K562 (cell line): ENCODE measurements at regions not wholly inside any gene's neighbourhood (a gene's known extent, or its start where the extent isn't known, plus 50 kb on each side); places are given as distances from the start of the nearest gene placed in this dataset.

ENCODE experiments used
- ATAC-seq: fragments of 200-7000 bp; cut with Tn5 transposase; 3 replicates; pipeline ENCODE4 v1.9.1; 2020; ENCODE audit warnings: moderate library complexity
- BruUV-seq: library from RNA; stranded (reverse); fragments of 400-500 nt; replicated peaks from 2 replicates; lab custom pipeline; 2021; lab: Mats Ljungman, UMichigan
- CTCF ChIA-PET: fragments of 300-600 bp; formaldehyde crosslinking; extraction: SDS; loops from one replicate; lab custom pipeline; 2021; ENCODE audit warnings: low intra/inter-chr PET ratio; lab: Yijun Ruan, JAX
- POLR2A ChIA-PET: fragments of 300-600, 350-650 bp; sonication (Branson Sonifier 250); formaldehyde crosslinking; extraction: SDS; loops from one replicate; lab custom pipeline; 2021; ENCODE audit warnings: antibody characterized with exemption, inconsistent platforms; lab: Yijun Ruan, JAX
- DNase-seq, 4 experiments: peaks; one replicate each; pipeline versions ENCODE4 v3.0.0 to v3.0.0-alpha.2; 2011 to 2018; ENCODE audit warnings: low spot score in 3 of 4, mixed read lengths in 3 of 4; ENCODE audit errors: extremely low read depth in 1 of 4
- FAIRE-seq: peaks from 2 replicates; lab custom pipeline; 2011; peaks lifted over from hg19 to GRCh38; lab: Jason Lieb, UNC
- H2AFZ ChIP-seq: 2 replicates; pipeline ENCODE4 v1.6.0; 2011; ENCODE audit warnings: low read depth, low read length, control low read depth, inconsistent platforms
- H3K27ac ChIP-seq: fragments of 200-600 bp; 3 replicates; pipeline ENCODE4 v1.8.0; 2011; ENCODE audit warnings: low read depth, mild to moderate bottlenecking, control low read depth, inconsistent platforms, low read length, moderate library complexity, mixed read lengths; ENCODE audit errors: extremely low read depth
- H3K27me3 ChIP-seq, 2 experiments: fragments of 300-600 bp in 1 of 2; 2 replicates in 1 of 2; 3 replicates in 1 of 2; pipeline versions ENCODE4 v1.6.0 to v1.8.0; 2011; ENCODE audit warnings: inconsistent platforms in 2 of 2, low read length in 2 of 2, mild to moderate bottlenecking in 1 of 2, mixed read lengths in 1 of 2, moderate library complexity in 1 of 2; ENCODE audit not compliant: control insufficient read depth in 2 of 2, insufficient read depth in 2 of 2
- H3K36me3 ChIP-seq: fragments of 300-600 bp; 3 replicates; pipeline ENCODE4 v1.8.0; 2011; ENCODE audit warnings: mild to moderate bottlenecking, low read length, inconsistent platforms; ENCODE audit not compliant: control insufficient read depth, insufficient read depth
- H3K4me1 ChIP-seq, 2 experiments: fragments of 200-600 bp in 1 of 2; replicated peaks in 1 of 2; 2 replicates in 1 of 2; 3 replicates in 1 of 2; pipeline versions ENCODE4 v1.5.1 to v1.8.0; 2011; ENCODE audit warnings: inconsistent platforms in 2 of 2, low read length in 2 of 2, mild to moderate bottlenecking in 1 of 2, mixed read lengths in 1 of 2, moderate library complexity in 1 of 2; ENCODE audit not compliant: control insufficient read depth in 2 of 2, insufficient read depth in 2 of 2
- H3K4me2 ChIP-seq: 2 replicates; pipeline ENCODE4 v1.6.1; 2011; ENCODE audit warnings: low read length, control low read depth, inconsistent platforms, mixed read lengths; ENCODE audit not compliant: insufficient read depth
- H3K4me3 ChIP-seq: fragments of 200-600 bp; sonication (generic), shearing (Covaris generic); 2 replicates; pipeline ENCODE4 v1.5.1; 2016; ENCODE audit warnings: control low read depth, inconsistent platforms
- H3K79me2 ChIP-seq: fragments of 200-600 bp; 3 replicates; pipeline ENCODE4 v1.8.0; 2011; ENCODE audit warnings: low read length, inconsistent platforms; ENCODE audit not compliant: control insufficient read depth, insufficient read depth
- H3K9ac ChIP-seq, 2 experiments: 2 replicates each; pipeline versions ENCODE4 v1.6.0 to v1.6.1; 2011; ENCODE audit warnings: low read depth in 2 of 2, low read length in 2 of 2, control low read depth in 1 of 2, inconsistent platforms in 1 of 2, mild to moderate bottlenecking in 1 of 2, mixed read lengths in 1 of 2; ENCODE audit not compliant: insufficient read depth in 1 of 2
- H3K9me1 ChIP-seq: one replicate; pipeline ENCODE4 v1.6.0; 2011; ENCODE audit warnings: inconsistent platforms, mild to moderate bottlenecking, low read length, moderate library complexity; ENCODE audit not compliant: control insufficient read depth, insufficient read depth
- H3K9me3 ChIP-seq: replicated peaks from 2 replicates; pipeline ENCODE4 v1.5.1; 2011; ENCODE audit warnings: low read depth, low read length, inconsistent platforms; ENCODE audit not compliant: control insufficient read depth, insufficient read depth
- H4K20me1 ChIP-seq: replicated peaks from 2 replicates; pipeline ENCODE4 v1.6.1; 2011; ENCODE audit warnings: low read length, inconsistent platforms, mixed read lengths; ENCODE audit not compliant: control insufficient read depth, insufficient read depth
- COPS2 ChIP-seq: fragments of 450-650 bp; conservative IDR thresholded peaks from 2 replicates; pipeline ENCODE4 v1.6.1; 2016; ENCODE audit warnings: mild to moderate bottlenecking, moderate library complexity
- FOSL1 ChIP-seq: fragments of 200-800 bp; sonication (Bioruptor generic); conservative IDR thresholded peaks from 2 replicates; pipeline ENCODE4 v1.6.1; 2016; ENCODE audit warnings: missing genetic modification characterization, missing compliant biosample characterization
- GABPB1 ChIP-seq: sonication (generic); formaldehyde crosslinking; IDR thresholded peaks from 2 replicates; pipeline ENCODE4 v1.8.0; 2022; ENCODE audit warnings: mild to moderate bottlenecking, missing genetic modification reagents
- ILK ChIP-seq: fragments of 450-650 bp; IDR thresholded peaks from 2 replicates; pipeline ENCODE4 v1.6.1; 2016; ENCODE audit warnings: missing genetic modification characterization, low read depth, mild to moderate bottlenecking, missing compliant biosample characterization, moderate library complexity, borderline replicate concordance
- NFRKB ChIP-seq: fragments of 450-650 bp; IDR thresholded peaks from 2 replicates; pipeline ENCODE4 v1.6.1; 2016; ENCODE audit warnings: low read depth
- NR3C1 ChIP-seq: sonication (generic); formaldehyde crosslinking; IDR thresholded peaks from 2 replicates; pipeline ENCODE4 v1.8.1; 2022; ENCODE audit warnings: missing genetic modification reagents
- ZNF197 ChIP-seq: fragments of 200-800 bp; sonication (Bioruptor generic); IDR thresholded peaks from 2 replicates; pipeline ENCODE4 v1.6.1; 2016; ENCODE audit warnings: low read depth, missing genetic modification characterization, missing compliant biosample characterization
- WGBS: fragments of 100-300 bp; shearing (Covaris generic); methylation state at CpG from one replicate; pipeline ENCODE4 v1.1.6; 2016; ENCODE audit warnings: low coverage, mixed read lengths; ENCODE audit not compliant: insufficient coverage; ENCODE audit errors: missing lambda C conversion rate; 5-methylcytosine and 5-hydroxymethylcytosine counted together
- in situ Hi-C: fragments of 300-500 bp; cut with MboI; formaldehyde crosslinking; loops from 4 replicates; pipeline ENCODE4 v1.15.0; 2018; ENCODE audit warnings: inconsistent platforms, mixed read lengths
- intact Hi-C: fragments of 100-400 bp; cut with micrococcal nuclease; formaldehyde crosslinking; loops from 2 replicates; pipeline ENCODE4 v1.14.2; 2022
- TF ChIP-seq, protein P1 (sequence below): fragments of 450-650 bp; conservative IDR thresholded peaks from 2 replicates; pipeline ENCODE4 v1.6.1; 2016; ENCODE audit warnings: missing genetic modification characterization, low read depth, mild to moderate bottlenecking, control low read depth, missing compliant biosample characterization

GRCh38 chr2:147438882-147439281 is 405.9 kb upstream of the ACVR2A start:
- no peak for DNase-seq
- POLR2A ChIA-PET = no interaction called here
- intact Hi-C loops (no loop called here), in situ Hi-C loops (no loop called here)
- Histone ChIP-seq H3K4me1 (no peaks in the 10 kb centered on the region), H3K36me3 (no peaks in the 10 kb centered on the region), H4K20me1 (no peaks in the 10 kb centered on the region), H3K4me2 (no peak overlapping the region), H3K27me3 (no peaks in the 10 kb centered on the region), H3K4me3 (no peak overlapping the region), H3K9ac (no peak overlapping the region), H3K9me1 (no peaks in the 10 kb centered on the region), H3K9me3 (no peaks in the 10 kb centered on the region), H3K79me2 (no peaks in the 10 kb centered on the region), H2AFZ (no peak overlapping the region), H3K27ac (no peak overlapping the region)
- TF ChIP-seq GABPB1 (CRISPR knock-in tag) = no peak
- TF ChIP-seq COPS2 = no peak
- TF ChIP-seq, protein P1, sequence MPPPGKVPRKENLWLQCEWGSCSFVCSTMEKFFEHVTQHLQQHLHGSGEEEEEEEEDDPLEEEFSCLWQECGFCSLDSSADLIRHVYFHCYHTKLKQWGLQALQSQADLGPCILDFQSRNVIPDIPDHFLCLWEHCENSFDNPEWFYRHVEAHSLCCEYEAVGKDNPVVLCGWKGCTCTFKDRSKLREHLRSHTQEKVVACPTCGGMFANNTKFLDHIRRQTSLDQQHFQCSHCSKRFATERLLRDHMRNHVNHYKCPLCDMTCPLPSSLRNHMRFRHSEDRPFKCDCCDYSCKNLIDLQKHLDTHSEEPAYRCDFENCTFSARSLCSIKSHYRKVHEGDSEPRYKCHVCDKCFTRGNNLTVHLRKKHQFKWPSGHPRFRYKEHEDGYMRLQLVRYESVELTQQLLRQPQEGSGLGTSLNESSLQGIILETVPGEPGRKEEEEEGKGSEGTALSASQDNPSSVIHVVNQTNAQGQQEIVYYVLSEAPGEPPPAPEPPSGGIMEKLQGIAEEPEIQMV (tag) = no peak
- no peak for TF ChIP-seq NR3C1
- no peak for TF ChIP-seq ILK (tag)
- WGBS = 3% methylated on average over 8 of the region's 8 CpGs
- no peak for FAIRE-seq
- CTCF ChIA-PET = no interaction called here
- BruUV-seq = no TSS peak
- no peak for ATAC-seq

- no peaks in the 10 kb centered on the region for H3K9me3 ChIP-seq
- in situ Hi-C loops = no loop called here
- intact Hi-C loops = no loop called here
- H3K4me3 ChIP-seq = no peak overlapping the region
- CTCF ChIA-PET = no interaction called here
- no TSS peak for BruUV-seq
- no peaks in the 10 kb centered on the region for H4K20me1 ChIP-seq
- no peaks in the 10 kb centered on the region for H3K4me1 ChIP-seq
- TF ChIP-seq NFRKB (no peak), FOSL1 (tag) (no peak), ZNF197 (no peak)
- H3K27me3 ChIP-seq = no peaks in the 10 kb centered on the region
- no peak for ATAC-seq
- FAIRE-seq = no peak
- POLR2A ChIA-PET = no interaction called here
- no peak overlapping the region for H3K9ac ChIP-seq
- 0% methylated on average over 2 of the region's 2 CpGs for WGBS
- H3K36me3 ChIP-seq = no peaks in the 10 kb centered on the region
- no peak overlapping the region for H3K27ac ChIP-seq
- DNase-seq = no peak
- H3K79me2 ChIP-seq = no peaks in the 10 kb centered on the region
- H3K9me1 ChIP-seq = no peaks in the 10 kb centered on the region
- no peak overlapping the region for H3K4me2 ChIP-seq
- no peak overlapping the region for H2AFZ ChIP-seq
Measured at GRCh38 chr2:147433822-147434221, 411.0 kb upstream of the ACVR2A start.
